ENCODE measurements at regions not wholly inside any gene's neighbourhood (a gene's known extent, or its start where the extent isn't known, plus 50 kb on each side); places are given as distances from the start of the nearest gene placed in this dataset.

DNA sequence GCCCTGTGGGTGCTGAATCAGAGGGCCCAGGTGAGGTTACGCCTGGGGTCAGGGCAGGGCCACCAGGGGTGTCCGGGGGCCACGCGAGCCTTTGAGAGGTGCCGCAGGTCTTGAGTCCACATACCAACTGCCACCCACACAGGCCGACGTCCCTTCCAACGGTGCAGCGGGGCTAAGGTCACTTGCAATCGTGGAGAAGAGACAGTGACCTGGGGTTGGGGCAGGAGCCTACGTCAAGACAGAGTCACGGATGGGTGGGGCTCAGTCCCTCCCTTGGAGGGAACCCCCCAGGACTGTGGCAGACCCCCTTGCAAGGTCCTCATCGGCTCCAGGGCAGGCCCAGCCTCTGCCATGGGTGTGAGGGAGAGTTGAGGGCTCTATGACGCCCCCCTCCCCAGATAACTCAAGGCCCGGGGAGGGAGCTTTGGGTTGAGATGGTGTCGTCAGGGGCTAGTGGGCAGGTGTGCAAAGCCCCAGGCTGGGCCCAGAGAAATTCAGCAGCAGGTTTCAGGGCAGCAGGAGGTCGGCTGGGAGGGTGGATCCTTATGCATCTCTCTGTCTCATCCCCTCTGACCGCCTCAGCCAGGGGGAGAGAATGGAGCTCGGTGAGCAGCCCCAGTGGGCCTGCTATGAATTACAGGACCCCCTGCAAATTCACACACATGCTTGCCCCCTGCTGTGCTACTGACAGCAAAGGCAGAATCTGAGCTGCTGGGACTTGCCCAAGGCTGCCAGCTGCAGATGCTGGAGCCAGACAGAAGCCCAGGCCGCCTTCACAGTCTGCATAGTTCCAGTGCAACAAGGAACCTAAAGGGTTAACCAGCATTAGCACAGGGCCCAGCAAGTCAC, 60.0 kb downstream of the MYEOV start:
- TF ChIP-seq CTCF (IDR thresholded peaks at IDR 0.05) (no peak), EP300 (IDR thresholded peaks at IDR 0.05) (no peak), POLR2A (IDR thresholded peaks at IDR 0.05; ENCODE audit: low read depth) (no peak)

Measured in esophagus muscularis mucosa (tissue), 4 donors.